Transverse colon (tissue), 4 donors: ENCODE measurements at regions not wholly inside any gene's neighbourhood (a gene's known extent, or its start where the extent isn't known, plus 50 kb on each side); places are given as distances from the start of the nearest gene placed in this dataset.

Experiments used
- EP300 ChIP-seq: sonication (generic); formaldehyde crosslinking; IDR thresholded peaks from one replicate; pipeline ENCODE4 v1.6.1; 2017; ENCODE audit warnings: antibody characterized with exemption, low read depth
- POLR2A ChIP-seq: fragments of 450-650 bp; IDR thresholded peaks from one replicate; pipeline ENCODE4 v1.6.1; 2016; ENCODE audit warnings: antibody characterized with exemption, mild to moderate bottlenecking, moderate library complexity
- POLR2AphosphoS5 ChIP-seq, 3 donors: sonication (generic); formaldehyde crosslinking; IDR thresholded peaks; one replicate each; pipeline ENCODE4 v1.6.1; 2016; ENCODE audit warnings: antibody characterized with exemption in 3 of 3
- TF ChIP-seq, protein P1 (sequence below), 5 experiments: fragments of 200-600 bp in 3 of 5; fragments of 450-650 bp in 2 of 5; sonication (generic) in 3 of 5; IDR thresholded peaks; 1 replicate in 2 of 5; 2 replicates in 3 of 5; pipeline ENCODE4 v1.5.1; 2016 to 2017; ENCODE audit warnings: antibody characterized with exemption in 5 of 5, inconsistent platforms in 3 of 5, mild to moderate bottlenecking in 2 of 5, moderate library complexity in 1 of 5

DNA sequence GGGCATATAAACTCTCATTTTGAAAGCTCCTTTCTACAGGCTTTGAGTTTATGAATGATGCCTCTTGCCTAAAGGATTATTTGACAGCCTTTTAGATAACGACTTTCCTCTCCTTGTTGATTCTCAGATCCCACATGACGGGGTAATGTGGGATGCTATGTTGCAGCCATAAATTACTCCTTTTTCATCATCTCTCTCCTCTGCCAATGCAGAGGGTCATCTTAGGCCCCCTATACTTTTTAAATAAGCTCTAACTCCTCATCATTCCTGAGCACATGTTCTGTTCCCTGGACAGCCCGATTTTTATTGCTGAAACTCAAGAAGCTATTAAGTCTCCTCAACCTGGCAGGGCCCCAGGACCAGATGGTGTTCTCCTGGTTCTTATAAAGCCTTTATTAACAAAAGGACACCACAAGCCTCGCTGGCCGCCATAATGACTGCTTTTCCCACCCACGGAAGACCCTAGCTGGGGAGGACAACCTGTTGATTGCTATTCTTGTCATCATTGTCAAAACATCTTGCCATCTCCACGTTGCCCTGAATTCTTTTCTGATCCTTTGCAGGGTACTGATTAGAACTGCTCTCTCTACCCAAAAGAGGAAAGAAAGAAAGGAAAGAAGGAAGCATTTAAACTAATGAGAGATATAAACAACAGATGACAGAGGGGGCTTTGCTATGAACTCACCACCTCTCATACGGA, 150.7 kb downstream of the DHX15 start:
- TF ChIP-seq, protein P1, sequence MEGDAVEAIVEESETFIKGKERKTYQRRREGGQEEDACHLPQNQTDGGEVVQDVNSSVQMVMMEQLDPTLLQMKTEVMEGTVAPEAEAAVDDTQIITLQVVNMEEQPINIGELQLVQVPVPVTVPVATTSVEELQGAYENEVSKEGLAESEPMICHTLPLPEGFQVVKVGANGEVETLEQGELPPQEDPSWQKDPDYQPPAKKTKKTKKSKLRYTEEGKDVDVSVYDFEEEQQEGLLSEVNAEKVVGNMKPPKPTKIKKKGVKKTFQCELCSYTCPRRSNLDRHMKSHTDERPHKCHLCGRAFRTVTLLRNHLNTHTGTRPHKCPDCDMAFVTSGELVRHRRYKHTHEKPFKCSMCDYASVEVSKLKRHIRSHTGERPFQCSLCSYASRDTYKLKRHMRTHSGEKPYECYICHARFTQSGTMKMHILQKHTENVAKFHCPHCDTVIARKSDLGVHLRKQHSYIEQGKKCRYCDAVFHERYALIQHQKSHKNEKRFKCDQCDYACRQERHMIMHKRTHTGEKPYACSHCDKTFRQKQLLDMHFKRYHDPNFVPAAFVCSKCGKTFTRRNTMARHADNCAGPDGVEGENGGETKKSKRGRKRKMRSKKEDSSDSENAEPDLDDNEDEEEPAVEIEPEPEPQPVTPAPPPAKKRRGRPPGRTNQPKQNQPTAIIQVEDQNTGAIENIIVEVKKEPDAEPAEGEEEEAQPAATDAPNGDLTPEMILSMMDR (IDR thresholded peaks at IDR 0.05) = no peak
- TF ChIP-seq EP300 = no peak
- TF ChIP-seq POLR2A = no peak
- no peak for TF ChIP-seq POLR2AphosphoS5 (IDR thresholded peaks at IDR 0.05)
